Natural killer cell treated with Interleukin-12 subunit alpha and Interleukin-12 subunit beta and Interleukin-15 and Interleukin-18, amount 100 ng/mL, for 72 hours (primary cell): ENCODE measurements at regions not wholly inside any gene's neighbourhood (a gene's known extent, or its start where the extent isn't known, plus 50 kb on each side); places are given as distances from the start of the nearest gene placed in this dataset.
"Not testable (repeated sequence)": the region's sequence is repeated elsewhere in the genome, so short reads cannot be mapped to it uniquely, and the experiment has no call there.

Experiments
- ATAC-seq, 2 donors: fragments of 150-1000 bp; cut with Tn5 transposase in 1 of 2; sonication (Bioruptor Pico), chemical (Tn5 transposase) in 1 of 2; 2 replicates each; pipeline ENCODE4 v1.10.0; 2021
- DNase-seq: peaks from one replicate; pipeline ENCODE4 v3.0.0; 2022; ENCODE audit warnings: low spot score
- H3K27ac Mint-ChIP-seq, 2 donors: 1 replicate in 1 of 2; 2 replicates in 1 of 2; pipeline ENCODE4 v1.8.0; 2022; ENCODE audit warnings: mixed read lengths in 2 of 2, mild to moderate bottlenecking in 1 of 2, moderate library complexity in 1 of 2
- H3K27me3 Mint-ChIP-seq, 2 donors: 1 replicate in 1 of 2; 2 replicates in 1 of 2; pipeline ENCODE4 v1.8.0; 2022; ENCODE audit warnings: mixed read lengths in 2 of 2
- H3K36me3 Mint-ChIP-seq: one replicate; pipeline ENCODE4 v1.8.0; 2022; ENCODE audit warnings: mixed read lengths
- H3K4me1 Mint-ChIP-seq, 2 donors: 1 replicate in 1 of 2; 2 replicates in 1 of 2; pipeline ENCODE4 v1.8.0; 2022; ENCODE audit warnings: low read depth in 2 of 2, mixed read lengths in 2 of 2, mild to moderate bottlenecking in 1 of 2
- H3K4me3 Mint-ChIP-seq: one replicate; pipeline ENCODE4 v1.8.0; 2022; ENCODE audit warnings: mixed read lengths
- H3K9me3 Mint-ChIP-seq: 2 replicates; pipeline ENCODE4 v1.8.0; 2022; ENCODE audit warnings: mixed read lengths

DNA sequence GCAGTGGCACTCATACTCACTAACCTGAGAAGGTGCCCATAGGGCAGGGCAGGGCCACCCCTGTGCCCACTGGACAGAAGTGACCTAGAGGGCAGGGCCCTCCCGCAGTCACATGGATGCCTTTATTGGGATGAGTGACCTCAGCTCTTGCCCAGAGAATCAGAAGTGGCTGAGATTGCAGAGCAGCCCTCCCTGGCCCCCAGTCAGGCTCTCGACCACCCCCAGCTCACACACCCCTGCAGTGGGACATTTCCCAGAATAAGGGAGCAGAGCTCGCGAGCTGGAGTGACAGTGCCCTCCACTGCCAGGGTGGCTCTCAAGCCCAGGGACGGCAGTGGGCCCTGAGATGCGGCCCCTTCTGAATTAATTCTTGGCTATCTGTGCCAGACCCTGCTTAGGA, 84.7 kb downstream of the MALL start:
- H3K27ac Mint-ChIP-seq, ATAC-seq, H3K36me3 Mint-ChIP-seq, H3K4me1 Mint-ChIP-seq, H3K4me3 Mint-ChIP-seq, H3K27me3 Mint-ChIP-seq, H3K9me3 Mint-ChIP-seq: not testable (repeated sequence)
- DNase-seq: peak; percentile 45

DNA sequence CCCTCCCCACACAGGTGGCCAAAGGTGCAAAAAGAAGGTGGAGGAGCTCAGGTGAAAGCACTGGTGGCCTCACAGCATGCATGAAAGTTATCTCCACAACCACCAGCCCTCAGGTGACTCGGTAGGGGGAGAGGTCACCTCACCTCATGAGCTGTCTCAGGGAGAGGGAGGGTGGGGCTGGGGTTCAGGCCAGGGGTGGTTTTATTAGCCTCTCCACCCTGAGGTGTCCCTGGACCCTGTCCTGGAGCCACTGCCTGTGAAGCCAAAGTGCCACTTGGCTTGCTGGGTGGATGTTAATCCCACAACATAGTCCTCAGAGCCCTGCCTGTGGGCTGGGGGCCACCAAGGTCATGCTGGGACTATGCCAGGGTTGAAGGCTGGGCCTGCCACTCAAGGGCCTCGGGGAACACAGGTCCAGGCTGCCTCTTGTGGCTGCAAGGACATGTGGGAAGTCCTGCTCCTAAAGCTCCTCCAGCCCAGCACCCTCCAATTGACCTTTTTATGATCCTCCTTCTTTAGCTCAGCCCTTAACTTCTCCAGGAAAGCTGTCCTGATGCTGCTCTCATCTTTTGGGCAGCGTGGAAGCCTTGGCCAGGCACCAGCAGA, 83.8 kb downstream of the MALL start:
- H3K9me3 Mint-ChIP-seq, H3K36me3 Mint-ChIP-seq, H3K27ac Mint-ChIP-seq, H3K4me1 Mint-ChIP-seq, ATAC-seq, H3K4me3 Mint-ChIP-seq, H3K27me3 Mint-ChIP-seq, DNase-seq: not testable (repeated sequence)
